Keratinocyte (primary cell): ENCODE measurements at regions not wholly inside any gene's neighbourhood (a gene's known extent, or its start where the extent isn't known, plus 50 kb on each side); places are given as distances from the start of the nearest gene placed in this dataset.

Experiments
- EZH2 ChIP-seq: IDR thresholded peaks from one replicate; pipeline ENCODE4 v1.6.1; 2012; ENCODE audit warnings: inconsistent platforms, mild to moderate bottlenecking, low read length, moderate library complexity
- TF ChIP-seq, protein P1 (sequence below), 3 experiments: IDR thresholded peaks in 1 of 3; conservative IDR thresholded peaks in 1 of 3; optimal IDR thresholded peaks in 1 of 3; 2 replicates in 2 of 3; 3 replicates in 1 of 3; pipeline versions ENCODE3 to v1.5.1; 2011; ENCODE audit warnings: low read length in 3 of 3, mild to moderate bottlenecking in 3 of 3, moderate library complexity in 2 of 3, control low read depth in 1 of 3, inconsistent platforms in 1 of 3; ENCODE audit not compliant: insufficient read depth in 2 of 3; ENCODE audit errors: extremely low read depth in 1 of 3

DNA sequence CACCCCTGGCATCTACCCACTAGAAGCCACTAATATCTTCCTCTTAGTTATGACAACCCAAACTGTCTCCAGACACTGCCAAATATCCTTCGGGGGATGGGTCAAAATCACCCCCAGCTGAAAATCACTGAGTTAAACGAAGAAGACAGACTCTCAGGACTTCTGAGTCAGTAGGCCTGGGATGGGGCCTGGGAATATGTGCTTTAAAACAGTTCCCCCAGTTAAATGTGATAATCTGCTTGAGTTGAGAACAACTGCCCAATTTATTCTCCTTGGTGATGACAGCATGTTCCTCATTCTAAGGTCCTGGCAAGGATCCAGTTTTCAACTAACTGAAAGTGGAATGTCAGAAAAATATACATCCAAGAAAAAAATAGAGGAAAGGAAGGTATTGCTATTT, 52.4 kb downstream of the CBLL2 start:
- TF ChIP-seq, protein P1, sequence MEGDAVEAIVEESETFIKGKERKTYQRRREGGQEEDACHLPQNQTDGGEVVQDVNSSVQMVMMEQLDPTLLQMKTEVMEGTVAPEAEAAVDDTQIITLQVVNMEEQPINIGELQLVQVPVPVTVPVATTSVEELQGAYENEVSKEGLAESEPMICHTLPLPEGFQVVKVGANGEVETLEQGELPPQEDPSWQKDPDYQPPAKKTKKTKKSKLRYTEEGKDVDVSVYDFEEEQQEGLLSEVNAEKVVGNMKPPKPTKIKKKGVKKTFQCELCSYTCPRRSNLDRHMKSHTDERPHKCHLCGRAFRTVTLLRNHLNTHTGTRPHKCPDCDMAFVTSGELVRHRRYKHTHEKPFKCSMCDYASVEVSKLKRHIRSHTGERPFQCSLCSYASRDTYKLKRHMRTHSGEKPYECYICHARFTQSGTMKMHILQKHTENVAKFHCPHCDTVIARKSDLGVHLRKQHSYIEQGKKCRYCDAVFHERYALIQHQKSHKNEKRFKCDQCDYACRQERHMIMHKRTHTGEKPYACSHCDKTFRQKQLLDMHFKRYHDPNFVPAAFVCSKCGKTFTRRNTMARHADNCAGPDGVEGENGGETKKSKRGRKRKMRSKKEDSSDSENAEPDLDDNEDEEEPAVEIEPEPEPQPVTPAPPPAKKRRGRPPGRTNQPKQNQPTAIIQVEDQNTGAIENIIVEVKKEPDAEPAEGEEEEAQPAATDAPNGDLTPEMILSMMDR (optimal IDR thresholded peaks at IDR 0.05 in 1 of 3, IDR thresholded peaks at IDR 0.05 in 1 of 3, conservative IDR thresholded peaks at IDR 0.05 in 1 of 3; ENCODE audit: extremely low read depth in 1 of 3, insufficient read depth in 2 of 3, low read length in 3 of 3): no peak
- no peak for TF ChIP-seq EZH2
